Nephron progenitor cell (in vitro differentiated cells): ENCODE measurements at regions not wholly inside any gene's neighbourhood (a gene's known extent, or its start where the extent isn't known, plus 50 kb on each side); places are given as distances from the start of the nearest gene placed in this dataset.

Experiments used
- DNase-seq: peaks from one replicate; pipeline ENCODE4 v3.0.0; 2021
- H3K27ac Mint-ChIP-seq: 2 replicates; pipeline ENCODE4 v1.8.0; 2021; ENCODE audit warnings: mild to moderate bottlenecking, moderate library complexity, mixed read lengths
- H3K27me3 Mint-ChIP-seq: 2 replicates; pipeline ENCODE4 v1.8.0; 2021; ENCODE audit warnings: mild to moderate bottlenecking, low read depth, mixed read lengths; ENCODE audit not compliant: poor library complexity
- H3K36me3 Mint-ChIP-seq: 2 replicates; pipeline ENCODE4 v1.8.0; 2021; ENCODE audit warnings: low read depth, mixed read lengths
- H3K4me1 Mint-ChIP-seq: 2 replicates; pipeline ENCODE4 v1.8.0; 2021; ENCODE audit warnings: mixed read lengths
- H3K4me3 Mint-ChIP-seq: 2 replicates; pipeline ENCODE4 v1.8.0; 2021; ENCODE audit warnings: mild to moderate bottlenecking, moderate library complexity, mixed read lengths
- H3K9me3 Mint-ChIP-seq: 2 replicates; pipeline ENCODE4 v1.8.0; 2021; ENCODE audit warnings: mild to moderate bottlenecking, moderate library complexity, mixed read lengths
- CTCF ChIP-seq: fragments of 200-600 bp; sonication (generic); IDR thresholded peaks from 2 replicates; pipeline ENCODE4 v1.5.0; 2021; ENCODE audit warnings: antibody characterized with exemption

- Mint-ChIP-seq H3K9me3 (no peaks in the 10 kb centered on the region), H3K27me3 (peaks cover 4% of the 10 kb centered on the region), H3K4me1 (no peaks in the 10 kb centered on the region), H3K27ac (no peak overlapping the region), H3K36me3 (no peaks in the 10 kb centered on the region), H3K4me3 (no peak overlapping the region)
- DNase-seq, result no peak
- no peak for TF ChIP-seq CTCF
Observed at GRCh38 chr2:21687589-21687988, 563.8 kb downstream of the TDRD15 start.

GRCh38 chr2:21690005-21690404, 566.2 kb downstream of the TDRD15 start:
- Mint-ChIP-seq H3K4me3 (no peak overlapping the region), H3K27ac (no peak overlapping the region), H3K4me1 (peaks cover 4% of the 10 kb centered on the region), H3K36me3 (no peaks in the 10 kb centered on the region), H3K9me3 (no peaks in the 10 kb centered on the region), H3K27me3 (no peaks in the 10 kb centered on the region)
- no peak for TF ChIP-seq CTCF
- DNase-seq, result no peak

- H3K27me3 Mint-ChIP-seq, result no peaks in the 10 kb centered on the region
- H3K4me1 Mint-ChIP-seq, result peaks cover 4% of the 10 kb centered on the region
- H3K27ac Mint-ChIP-seq, result no peak overlapping the region
- no peak for TF ChIP-seq CTCF
- H3K4me3 Mint-ChIP-seq, result no peak overlapping the region
- no peak for DNase-seq
- H3K9me3 Mint-ChIP-seq, result no peaks in the 10 kb centered on the region
- no peaks in the 10 kb centered on the region for H3K36me3 Mint-ChIP-seq
Observed at GRCh38 chr2:21693081-21693480, 569.3 kb downstream of the TDRD15 start.

GRCh38 chr2:21694079-21694878, 570.5 kb downstream of the TDRD15 start:
- H3K4me3 Mint-ChIP-seq, result no peak overlapping the region
- no peaks in the 10 kb centered on the region for H3K9me3 Mint-ChIP-seq
- no peaks in the 10 kb centered on the region for H3K27me3 Mint-ChIP-seq
- no peak for DNase-seq
- H3K27ac Mint-ChIP-seq, result no peak overlapping the region
- no peaks in the 10 kb centered on the region for H3K36me3 Mint-ChIP-seq
- peaks cover 4% of the 10 kb centered on the region for H3K4me1 Mint-ChIP-seq
- TF ChIP-seq CTCF, result no peak

GRCh38 chr2:21696900-21697299, 573.1 kb downstream of the TDRD15 start:
- TF ChIP-seq CTCF, result no peak
- H3K36me3 Mint-ChIP-seq, result no peaks in the 10 kb centered on the region
- no peaks in the 10 kb centered on the region for H3K9me3 Mint-ChIP-seq
- H3K27ac Mint-ChIP-seq, result no peak overlapping the region
- H3K4me1 Mint-ChIP-seq, result peaks cover 4% of the 10 kb centered on the region
- H3K27me3 Mint-ChIP-seq, result peaks cover 1% of the 10 kb centered on the region
- no peak for DNase-seq
- no peak overlapping the region for H3K4me3 Mint-ChIP-seq

- no peaks in the 10 kb centered on the region for H3K9me3 Mint-ChIP-seq
- H3K27ac Mint-ChIP-seq, result no peak overlapping the region
- no peak for DNase-seq
- H3K4me1 Mint-ChIP-seq, result no peaks in the 10 kb centered on the region
- peaks cover 2% of the 10 kb centered on the region for H3K27me3 Mint-ChIP-seq
- TF ChIP-seq CTCF, result no peak
- no peak overlapping the region for H3K4me3 Mint-ChIP-seq
- no peaks in the 10 kb centered on the region for H3K36me3 Mint-ChIP-seq
Observed at GRCh38 chr2:21700644-21701043, 576.9 kb downstream of the TDRD15 start.
